GM19324 (cell line): ENCODE measurements at regions not wholly inside any gene's neighbourhood (a gene's known extent, or its start where the extent isn't known, plus 50 kb on each side); places are given as distances from the start of the nearest gene placed in this dataset.
A peak's percentile ranks its signal among the peaks of the same experiment; 100 is the strongest.
"Not testable (repeated sequence)": the region's sequence is repeated elsewhere in the genome, so short reads cannot be mapped to it uniquely, and the experiment has no call there.

Experiments used
- ATAC-seq: cut with Tn5 transposase; IDR thresholded peaks from one replicate; pipeline ENCODE4 v1.9.1; 2021; ENCODE audit warnings: mild to moderate bottlenecking, moderate library complexity; ENCODE audit not compliant: unreplicated experiment, low FRiP score

DNA sequence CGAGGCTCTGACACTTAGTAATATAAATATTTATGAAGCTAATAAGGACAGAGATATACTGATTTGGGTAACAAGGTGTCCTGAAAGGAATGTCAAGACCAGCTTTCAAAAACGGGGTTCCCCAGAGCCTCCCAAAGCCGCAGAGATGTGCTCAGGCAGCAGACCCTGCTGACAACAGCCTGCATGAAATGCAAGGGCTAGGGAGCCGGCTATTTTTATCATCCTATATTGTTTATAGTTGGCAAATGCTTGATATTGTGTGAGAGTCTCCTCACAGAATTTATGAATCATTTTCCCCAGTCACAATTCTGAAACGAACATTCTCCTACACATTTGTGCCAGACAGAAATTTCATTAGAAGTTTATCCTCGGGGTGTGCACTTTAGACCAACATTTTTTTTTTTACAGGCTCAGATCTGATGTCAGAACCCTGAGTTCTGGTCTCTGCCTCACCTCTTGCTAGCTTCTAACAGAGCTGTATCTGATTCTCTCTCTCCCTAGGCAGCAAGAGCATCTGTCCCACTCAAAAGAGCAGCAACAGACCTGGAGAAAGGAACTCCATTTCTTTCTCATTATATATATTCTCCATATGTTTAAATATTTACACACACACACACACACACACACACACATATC lies 302.3 kb upstream of the PLD5 start:
- ATAC-seq: no peak

DNA sequence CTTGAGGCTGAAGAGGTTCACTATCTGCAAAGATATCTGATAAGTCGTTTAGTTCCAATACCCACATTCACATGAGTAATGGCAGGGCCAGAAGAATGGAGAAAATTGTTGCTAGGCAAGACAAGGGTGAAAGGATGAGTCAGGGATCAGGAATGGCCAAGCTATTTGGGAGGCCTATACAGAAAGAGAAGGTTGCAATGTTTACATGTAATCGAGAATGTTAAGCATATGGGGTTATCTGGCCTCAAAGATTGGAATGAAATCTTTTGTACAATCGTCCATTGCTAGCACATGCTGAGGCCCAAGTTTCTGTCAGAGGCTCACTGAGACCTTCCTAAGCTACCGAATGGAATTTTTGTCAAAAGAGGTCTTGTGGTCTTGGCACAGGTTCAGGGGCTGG lies 299.9 kb upstream of the PLD5 start:
- no peak for ATAC-seq

DNA sequence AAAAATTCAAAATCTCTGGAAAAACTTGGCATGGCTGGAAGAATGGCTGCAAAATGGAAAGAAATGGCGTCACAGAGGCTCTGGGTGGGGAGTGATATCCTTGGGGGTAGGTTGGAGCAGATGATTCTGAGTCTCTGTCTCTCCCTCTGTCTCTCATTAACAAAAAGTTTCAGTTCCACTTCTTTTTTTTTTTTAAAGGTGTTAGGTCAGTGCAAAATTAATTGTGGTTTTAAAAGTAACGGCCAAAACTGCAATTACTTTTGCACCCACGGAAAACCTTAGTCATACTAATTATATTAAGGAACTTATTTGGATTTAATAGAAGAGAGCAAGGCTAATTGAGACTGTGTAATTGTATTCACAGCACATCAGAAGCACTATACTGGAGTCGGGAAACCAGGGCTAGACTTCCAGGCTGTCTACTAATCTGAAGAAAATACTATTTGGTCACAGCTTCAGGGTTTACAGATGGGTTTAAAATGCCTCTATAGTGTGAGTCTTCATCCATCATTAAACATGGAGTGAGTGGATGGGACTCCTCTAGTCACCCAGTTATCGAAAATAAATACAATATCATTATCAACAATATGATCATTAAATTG lies 289.1 kb upstream of the PLD5 start:
- peak; percentile 95 for ATAC-seq

DNA sequence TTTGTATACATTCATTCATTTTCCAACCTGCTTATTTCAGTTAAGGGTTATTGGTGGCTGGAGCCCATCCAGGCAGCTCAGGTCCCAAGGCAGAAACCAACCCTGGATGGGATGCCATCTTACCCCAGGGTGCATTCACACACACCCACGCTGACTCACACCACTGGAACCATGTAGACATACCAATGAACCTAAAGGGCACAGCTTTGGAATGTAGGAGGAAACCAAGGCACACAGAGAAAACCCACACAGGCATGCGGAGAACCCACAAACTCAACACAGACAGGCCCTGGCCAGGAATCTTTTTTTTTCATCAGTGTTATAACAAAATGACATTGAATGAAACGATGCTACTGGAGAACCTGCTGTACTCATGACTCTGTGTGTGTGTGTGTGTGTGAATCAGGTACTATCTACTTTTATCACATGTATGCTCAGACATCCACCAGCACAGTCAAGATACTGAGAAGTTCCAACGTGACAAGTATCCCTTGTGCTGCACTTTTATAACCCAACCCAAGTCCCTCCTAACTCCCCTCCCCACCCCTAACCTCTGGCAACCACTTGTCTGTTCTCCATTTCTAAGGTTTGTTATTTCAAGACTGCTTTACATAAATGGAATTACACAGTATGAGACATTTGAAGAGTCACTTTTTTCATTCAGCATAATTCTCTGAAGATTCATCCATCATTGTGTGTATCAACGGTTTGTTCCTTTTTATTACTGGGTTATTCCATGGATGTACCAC lies 286.8 kb upstream of the PLD5 start:
- no peak for ATAC-seq

DNA sequence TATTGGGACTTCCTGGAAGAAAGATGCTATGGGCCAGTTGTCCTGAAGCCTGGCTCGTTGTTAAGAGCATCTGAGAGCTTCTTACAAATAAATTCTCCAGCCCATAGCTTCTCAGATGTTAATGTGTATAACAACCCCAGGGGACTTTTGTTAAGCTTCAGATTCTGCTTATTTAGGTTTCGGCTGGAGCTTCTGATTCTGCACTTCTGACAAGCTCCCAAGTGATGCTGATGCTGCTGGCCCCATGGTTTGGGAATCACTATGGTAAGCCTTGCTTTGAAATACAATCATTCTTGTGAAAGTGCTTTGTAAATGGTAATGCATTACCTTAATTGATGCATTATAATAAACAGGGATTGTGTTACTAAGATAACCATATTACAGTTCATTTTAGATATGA lies 281.8 kb upstream of the PLD5 start:
- no peak for ATAC-seq

DNA sequence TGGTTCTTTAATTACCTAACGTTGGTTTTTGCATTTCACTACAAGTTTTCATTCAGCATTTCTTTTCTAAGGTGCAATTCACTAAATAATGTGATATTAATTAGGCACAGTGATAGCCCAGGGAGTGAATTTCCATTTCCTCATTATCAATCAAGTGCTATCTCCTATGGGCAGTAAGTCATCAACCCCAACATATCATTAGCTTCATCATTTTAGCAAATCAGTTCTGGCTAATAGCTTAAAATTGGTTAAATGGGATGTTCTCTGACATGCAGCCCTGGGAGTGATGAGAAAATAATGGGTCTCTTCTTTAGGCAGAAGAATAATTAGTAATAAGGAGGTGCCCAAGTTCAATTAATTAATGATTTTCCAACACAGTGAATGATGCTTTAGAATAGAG lies 280.9 kb upstream of the PLD5 start:
- ATAC-seq: not testable (repeated sequence)

DNA sequence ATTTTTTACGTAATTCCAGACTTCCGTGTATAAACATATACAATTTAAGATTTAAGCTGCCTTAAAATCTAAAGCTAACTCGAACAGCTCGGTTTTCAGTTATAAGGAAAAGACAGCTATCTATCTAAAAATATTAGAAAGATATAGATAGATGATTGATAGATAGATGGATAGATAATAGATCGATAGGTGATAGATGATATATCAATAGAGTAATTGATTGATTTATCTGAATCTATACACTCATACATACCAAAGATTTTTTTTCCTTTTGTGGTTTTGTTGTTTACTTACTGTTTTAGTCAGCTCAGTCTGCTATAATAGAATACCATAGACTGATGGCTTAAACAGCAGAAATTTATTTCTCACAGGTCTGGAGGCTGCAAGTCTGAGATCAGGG lies 278.5 kb upstream of the PLD5 start:
- no peak for ATAC-seq

DNA sequence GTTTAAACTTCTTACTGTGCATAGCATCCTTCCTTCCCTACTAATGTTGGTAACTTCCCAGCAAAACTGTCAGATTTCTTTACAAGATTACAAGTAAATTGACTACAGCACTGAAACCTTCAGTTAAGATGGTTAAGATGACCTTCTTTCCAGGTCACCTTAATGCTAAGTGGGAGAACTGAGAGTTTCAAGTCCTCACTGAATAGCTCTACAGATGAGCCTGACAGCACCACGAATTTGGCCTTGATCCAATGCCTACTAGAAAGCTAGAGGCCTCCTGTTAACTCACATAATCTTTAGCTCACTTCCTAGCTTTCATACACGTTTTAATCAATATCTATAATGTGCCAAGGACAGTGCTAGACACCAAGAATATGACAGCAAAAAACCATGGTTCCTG lies 276.0 kb upstream of the PLD5 start:
- peak; percentile 70 for ATAC-seq

DNA sequence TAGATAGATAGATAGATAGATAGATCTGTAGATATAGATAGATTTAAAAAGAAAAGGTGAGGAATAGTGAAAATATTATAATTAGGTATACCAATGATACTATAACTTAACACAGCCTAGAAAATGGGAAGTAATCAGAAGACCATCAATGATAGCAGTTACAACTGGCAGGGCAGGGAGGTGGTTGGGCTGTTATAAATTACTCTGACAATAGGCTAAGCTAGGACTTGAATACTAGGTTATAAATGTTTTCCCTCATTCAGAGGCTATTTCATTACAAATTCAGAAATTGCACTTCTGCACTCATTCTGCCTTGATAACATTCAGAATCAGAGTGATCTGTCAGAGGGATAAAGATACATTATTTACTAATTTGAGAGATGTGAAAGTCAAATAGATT lies 273.4 kb upstream of the PLD5 start:
- ATAC-seq: no peak

DNA sequence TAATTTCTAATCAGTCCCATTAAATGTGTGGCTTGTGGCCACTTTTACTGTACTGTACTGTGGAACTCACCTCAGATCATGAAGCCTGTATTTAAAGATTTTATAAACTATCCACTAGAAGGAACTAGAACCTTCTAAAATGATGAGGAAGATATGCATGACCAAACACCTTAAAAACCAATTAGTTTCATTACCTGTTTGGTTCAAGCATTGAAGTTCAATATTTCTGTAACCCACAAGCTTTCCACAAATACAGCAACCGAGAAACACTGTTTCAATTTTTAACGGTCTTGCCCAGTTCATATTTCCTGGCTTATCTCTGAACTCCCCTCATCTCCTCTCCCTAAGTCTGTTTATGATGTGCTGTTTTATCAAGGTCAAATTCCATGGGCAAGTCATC lies 264.3 kb upstream of the PLD5 start:
- ATAC-seq: peak; percentile 78

DNA sequence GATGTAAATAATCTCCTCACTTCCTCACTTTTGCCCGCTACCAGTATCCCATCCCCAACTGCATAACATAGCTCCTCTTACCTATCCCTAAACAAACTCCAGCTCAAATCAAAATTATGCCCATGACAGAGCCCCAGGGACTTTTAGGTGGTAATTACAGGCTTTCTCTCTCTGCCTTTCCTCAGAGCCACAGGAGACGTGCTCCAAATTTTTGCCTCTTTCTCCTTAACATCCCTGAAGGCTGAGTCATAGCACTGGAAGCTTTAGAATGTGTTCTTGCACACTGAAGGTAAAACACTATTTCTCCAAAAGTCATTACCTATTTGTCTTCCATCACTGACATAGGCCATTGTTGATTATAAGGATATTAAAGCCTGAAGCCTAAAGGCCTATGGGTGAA lies 263.5 kb upstream of the PLD5 start:
- ATAC-seq: no peak

DNA sequence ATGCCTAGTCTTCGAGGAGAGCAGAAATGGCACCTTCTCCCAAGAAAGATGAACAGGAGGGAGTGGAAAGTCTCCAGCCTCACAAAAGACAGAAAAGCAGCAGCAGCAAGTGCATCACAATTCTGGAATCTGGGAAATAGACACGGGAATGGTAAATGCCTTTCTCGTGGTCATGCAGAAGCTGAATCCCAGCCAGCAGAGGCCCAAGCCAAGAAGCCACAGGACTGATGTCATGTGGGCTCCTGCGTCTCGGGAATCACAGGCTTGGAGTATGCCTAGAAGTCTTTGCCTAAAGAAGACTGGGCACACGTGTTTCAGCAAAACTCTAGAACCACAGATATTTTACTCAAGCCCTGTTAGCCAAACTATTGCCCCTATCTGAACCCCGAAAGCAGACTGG lies 260.3 kb upstream of the PLD5 start:
- no peak for ATAC-seq

DNA sequence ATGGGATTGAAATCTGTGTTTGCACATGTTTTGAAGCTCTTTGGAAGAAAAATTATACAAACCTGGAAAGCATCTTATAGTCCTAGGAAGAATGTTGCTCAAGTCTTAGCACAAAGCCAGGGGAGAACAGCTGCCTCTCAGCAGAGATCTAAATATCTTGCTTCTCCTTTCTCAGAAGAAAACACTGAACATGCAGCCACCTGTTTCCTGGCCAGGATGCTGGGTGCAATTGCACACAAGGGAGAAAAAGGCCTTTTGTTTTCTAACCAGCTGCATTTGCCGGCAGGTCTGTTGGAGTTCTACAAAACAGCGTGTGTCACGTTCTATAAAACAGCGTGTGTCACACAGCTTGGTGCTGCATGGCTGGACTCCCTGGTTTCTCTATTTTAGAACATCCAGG lies 259.6 kb upstream of the PLD5 start:
- peak; percentile 80 for ATAC-seq

DNA sequence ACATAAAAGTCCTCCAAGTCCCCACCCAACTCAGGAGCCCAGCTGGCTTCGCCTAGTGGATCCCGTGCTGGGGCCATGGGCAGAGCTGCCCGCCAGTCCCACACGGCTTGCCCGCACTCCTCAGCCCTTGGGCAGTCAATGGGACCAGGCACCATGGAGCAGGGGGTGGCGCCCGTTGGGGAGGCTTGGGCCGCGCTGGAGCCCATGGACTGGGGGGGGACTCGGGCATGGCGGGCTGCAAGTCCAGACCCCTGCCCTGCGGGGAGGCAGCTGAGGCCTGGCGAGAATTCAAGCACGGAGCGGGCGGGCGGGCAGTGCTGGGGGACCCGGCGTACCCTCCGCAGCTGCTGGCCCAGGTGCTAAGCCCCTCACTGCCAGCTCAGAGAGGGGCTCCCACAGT lies 249.8 kb upstream of the PLD5 start:
- no peak for ATAC-seq

DNA sequence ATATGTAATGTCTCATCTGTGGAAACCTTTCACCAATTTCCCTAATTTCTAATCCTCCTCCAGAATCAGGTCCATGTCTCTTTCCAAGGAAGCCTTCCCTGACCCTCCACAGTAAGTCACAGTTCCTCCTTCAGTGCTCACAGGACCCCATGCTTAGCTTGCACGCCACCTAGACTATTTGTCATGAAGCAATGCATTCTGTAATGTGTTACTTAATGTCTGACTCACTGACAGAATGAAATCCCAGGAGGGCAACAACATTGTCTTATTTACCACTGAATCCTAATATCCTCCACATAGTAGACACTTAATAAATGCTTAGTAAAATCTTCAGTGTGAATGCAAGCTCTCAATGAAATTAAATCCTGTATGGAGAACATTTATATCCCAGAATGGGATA lies 245.9 kb upstream of the PLD5 start:
- ATAC-seq: no peak

DNA sequence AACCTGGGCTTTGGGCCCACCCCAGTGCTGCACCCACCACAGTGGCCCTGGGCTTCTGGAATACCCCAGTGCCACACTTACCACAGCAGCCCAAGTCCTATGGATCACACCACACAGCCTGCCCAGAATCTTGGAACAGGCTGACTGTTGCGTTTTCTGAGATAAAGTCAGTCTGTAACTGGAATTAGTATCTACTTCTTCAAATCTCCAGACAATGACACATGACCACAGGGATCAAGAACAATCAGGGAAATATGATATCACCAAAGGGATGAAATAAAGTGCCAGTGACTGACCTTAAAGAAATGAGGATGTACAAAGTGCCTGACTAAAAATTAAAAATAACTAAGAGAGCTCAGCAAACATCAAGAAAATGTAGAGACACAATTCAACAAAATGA lies 239.7 kb upstream of the PLD5 start:
- ATAC-seq: no peak

DNA sequence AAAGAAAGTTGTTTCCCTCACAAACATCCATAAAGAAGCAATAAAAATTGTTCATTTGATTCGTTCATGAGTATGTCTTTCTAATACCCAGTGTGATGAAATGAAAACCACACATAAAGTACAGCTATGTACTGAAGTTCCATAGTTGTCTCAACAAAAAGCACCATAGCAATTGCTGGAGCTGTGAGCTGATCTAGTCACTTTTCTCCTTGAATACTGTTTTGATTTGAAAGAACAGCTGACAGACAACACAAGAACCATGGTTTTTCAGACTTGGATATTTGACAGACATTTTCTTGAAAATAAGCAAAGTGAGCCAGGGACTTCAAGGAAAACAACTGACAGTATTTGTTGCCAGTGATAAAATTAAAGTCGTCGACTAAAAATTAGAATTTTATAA lies 237.1 kb upstream of the PLD5 start:
- ATAC-seq: no peak

DNA sequence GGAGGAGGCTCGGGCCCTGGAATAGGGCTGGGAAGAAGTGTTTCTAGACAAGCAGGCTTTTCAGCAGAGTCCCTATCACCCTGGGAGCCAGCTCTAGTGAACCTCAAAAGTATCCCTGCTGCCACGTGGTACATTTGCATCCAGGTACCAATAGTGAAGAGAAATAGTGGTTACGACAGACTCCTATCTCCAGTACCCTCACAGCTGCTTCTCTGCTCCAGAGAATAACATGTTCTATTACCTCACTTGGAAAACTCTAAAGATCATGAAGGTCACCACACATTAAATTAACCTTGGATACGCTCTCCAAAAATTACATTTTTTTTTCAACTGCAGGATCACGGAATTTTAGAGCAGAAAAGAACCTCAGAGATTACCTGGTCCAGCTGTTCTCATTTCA lies 230.4 kb upstream of the PLD5 start:
- no peak for ATAC-seq

DNA sequence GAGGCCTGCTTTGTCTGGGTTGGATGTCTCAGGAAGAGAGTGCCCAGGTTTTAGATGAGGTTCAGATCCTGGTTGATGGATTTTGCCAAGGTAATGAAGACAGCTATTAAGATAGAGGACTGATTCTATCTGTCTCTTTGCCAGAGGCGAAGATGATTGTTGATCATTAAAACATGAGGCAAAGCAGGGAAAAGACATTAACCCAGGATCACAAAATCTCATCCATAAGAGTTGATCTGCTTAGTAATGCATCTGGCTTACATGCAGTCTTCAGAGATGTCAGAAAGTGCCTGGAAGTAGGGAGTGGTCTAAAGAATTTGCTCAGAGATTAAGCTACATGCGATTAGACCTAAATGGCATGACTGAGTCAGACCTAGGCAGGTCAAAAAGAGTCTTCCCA lies 229.6 kb upstream of the PLD5 start:
- ATAC-seq: no peak

DNA sequence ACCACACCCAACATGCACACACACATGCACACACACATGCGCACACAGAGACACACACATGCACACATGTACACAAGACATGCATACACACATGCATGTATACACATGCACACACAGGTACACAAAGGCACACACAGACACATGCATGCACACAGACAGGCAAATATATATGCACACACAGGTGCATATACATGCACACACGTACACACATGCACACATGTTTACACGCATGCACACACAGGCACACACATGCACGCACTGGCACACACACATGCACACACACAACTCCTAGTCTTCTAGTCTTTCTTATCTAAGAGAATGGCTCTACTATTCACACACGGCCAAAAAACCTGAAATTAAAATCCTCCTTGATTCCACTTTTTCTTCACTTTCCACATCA lies 222.7 kb upstream of the PLD5 start:
- no peak for ATAC-seq

DNA sequence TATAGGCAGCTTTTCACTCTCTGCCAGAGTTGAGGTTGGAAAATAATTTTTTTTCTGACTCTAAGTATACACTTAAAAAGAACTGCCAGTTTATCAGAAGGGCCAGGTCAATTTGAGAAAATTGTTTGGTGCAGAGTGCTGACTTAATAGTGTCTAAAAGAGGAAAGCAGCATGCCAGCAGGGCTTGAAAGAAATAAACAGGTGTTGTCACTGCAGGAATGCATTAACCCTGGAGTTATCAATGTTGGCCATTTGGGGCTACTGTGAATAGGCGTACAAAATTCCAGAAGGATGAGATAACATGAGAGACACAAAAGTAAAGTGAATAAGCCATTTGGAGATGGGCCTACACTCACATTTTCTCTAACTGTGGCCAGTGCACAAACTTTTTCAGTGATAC lies 220.6 kb upstream of the PLD5 start:
- ATAC-seq: no peak
